Erythroblast (primary cell): ENCODE measurements at regions not wholly inside any gene's neighbourhood (a gene's known extent, or its start where the extent isn't known, plus 50 kb on each side); places are given as distances from the start of the nearest gene placed in this dataset.

Experiments used
- GATA1 ChIP-seq: IDR thresholded peaks from 2 replicates; pipeline ENCODE4 v1.6.1; 2011; ENCODE audit warnings: low read depth, mild to moderate bottlenecking, control low read depth, low read length, moderate library complexity
- POLR2A ChIP-seq: IDR thresholded peaks from 2 replicates; pipeline ENCODE4 v1.6.1; 2011; ENCODE audit warnings: mild to moderate bottlenecking, low read length

DNA sequence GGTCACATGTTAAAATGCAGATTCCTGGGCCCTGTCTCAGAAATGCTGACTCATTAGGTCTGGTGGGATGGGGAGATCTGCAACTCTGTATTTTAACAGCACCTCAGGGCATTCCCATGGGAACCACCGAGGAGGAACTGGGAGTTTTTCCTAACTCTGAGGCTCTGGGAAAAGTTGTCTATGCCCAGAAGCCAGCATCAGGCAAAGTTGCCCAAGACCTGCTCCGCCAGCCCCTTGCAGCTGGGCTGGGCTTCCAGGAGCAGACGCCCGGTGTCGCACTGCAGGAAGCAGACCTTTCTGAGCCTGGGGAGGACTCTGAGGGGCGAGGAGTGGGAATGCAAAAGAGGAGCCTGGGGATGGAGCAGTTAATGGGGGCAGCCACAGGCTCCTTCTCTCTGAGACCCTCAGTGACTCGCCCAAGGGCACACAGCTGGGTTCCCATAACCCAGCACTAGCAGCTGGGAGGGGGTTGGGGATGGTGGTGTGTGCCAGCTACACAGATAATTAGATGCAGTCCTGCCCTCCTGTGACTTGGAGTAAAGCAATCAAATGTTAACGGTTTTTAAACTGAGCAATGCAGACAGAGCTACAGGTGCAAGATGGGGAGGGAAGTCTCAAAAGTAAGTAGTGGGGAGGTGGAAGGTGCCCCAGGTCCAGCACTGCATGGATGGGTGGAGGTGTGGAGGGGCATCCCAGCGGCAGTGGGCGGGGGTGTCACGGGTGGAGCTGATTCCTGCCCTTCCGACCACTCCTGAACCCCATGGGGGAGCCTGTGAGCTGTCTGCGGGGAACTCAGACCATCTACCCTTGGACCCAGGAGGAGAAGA is 100.4 kb downstream of the LSM3 start:
- no peak for TF ChIP-seq POLR2A
- no peak for TF ChIP-seq GATA1
